IMR-90 (cell line): ENCODE measurements at regions not wholly inside any gene's neighbourhood (a gene's known extent, or its start where the extent isn't known, plus 50 kb on each side); places are given as distances from the start of the nearest gene placed in this dataset.

Experiments
- ATAC-seq: fragments of 200-7000 bp; cut with Tn5 transposase; 2 replicates; pipeline ENCODE4 v1.9.1; 2020; ENCODE audit warnings: low read depth, mild to moderate bottlenecking, moderate library complexity
- BruUV-seq: library from RNA; stranded (reverse); fragments of 400-500 nt; replicated peaks from 2 replicates; lab custom pipeline; 2021; lab: Mats Ljungman, UMichigan
- CTCF ChIA-PET: fragments of 300-600 bp; formaldehyde crosslinking; extraction: SDS; loops from one replicate; lab custom pipeline; 2021; ENCODE audit warnings: antibody characterized with exemption; lab: Yijun Ruan, JAX
- POLR2A ChIA-PET: fragments of 300-600 bp; sonication (Branson Sonifier 250); formaldehyde crosslinking; loops from one replicate; lab custom pipeline; 2022; ENCODE audit warnings: antibody characterized with exemption; ENCODE audit not compliant: unreplicated experiment; lab: Charles Lee
- DNase-seq: peaks from one replicate; pipeline ENCODE4 v3.0.0; 2013
- H2AFZ ChIP-seq: replicated peaks from 2 replicates; pipeline ENCODE3; 2013; ENCODE audit warnings: low read length, mild to moderate bottlenecking; ENCODE audit not compliant: poor library complexity
- H2AK5ac ChIP-seq: 2 replicates; pipeline ENCODE4 v1.6.1; 2013; ENCODE audit warnings: low read depth, low read length, inconsistent platforms
- H2AK9ac ChIP-seq: replicated peaks from 2 replicates; pipeline ENCODE3; 2013; ENCODE audit warnings: mild to moderate bottlenecking, low read depth, low read length, moderate library complexity; ENCODE audit not compliant: poor library complexity
- H2BK120ac ChIP-seq: 2 replicates; pipeline ENCODE4 v1.6.1; 2013; ENCODE audit warnings: low read depth, low read length, inconsistent platforms
- H2BK15ac ChIP-seq: 3 replicates; pipeline ENCODE4 v1.6.1; 2013; ENCODE audit warnings: low read depth, low read length, inconsistent platforms
- H2BK20ac ChIP-seq: 2 replicates; pipeline ENCODE4 v1.6.1; 2013; ENCODE audit warnings: low read depth, mild to moderate bottlenecking, inconsistent platforms, low read length, moderate library complexity
- H2BK5ac ChIP-seq: 2 replicates; pipeline ENCODE4 v1.6.1; 2013; ENCODE audit warnings: mild to moderate bottlenecking, low read depth, low read length, inconsistent platforms; ENCODE audit not compliant: poor library complexity, severe bottlenecking
- H3K14ac ChIP-seq: replicated peaks from 2 replicates; pipeline ENCODE4 v1.6.1; 2013; ENCODE audit warnings: low read depth, low read length, inconsistent platforms
- H3K18ac ChIP-seq: 2 replicates; pipeline ENCODE4 v1.6.1; 2013; ENCODE audit warnings: low read depth, low read length, control low read depth
- H3K23ac ChIP-seq: 2 replicates; pipeline ENCODE4 v1.6.1; 2013; ENCODE audit warnings: low read depth, low read length, inconsistent platforms
- H3K27ac ChIP-seq: 2 replicates; pipeline ENCODE4 v1.5.1; 2013; ENCODE audit warnings: mild to moderate bottlenecking, control low read depth, low read length; ENCODE audit not compliant: insufficient read depth
- H3K27me3 ChIP-seq: 2 replicates; pipeline ENCODE4 v1.6.1; 2013; ENCODE audit warnings: low read length; ENCODE audit not compliant: control insufficient read depth, insufficient read depth
- H3K36me3 ChIP-seq: 2 replicates; pipeline ENCODE4 v1.6.1; 2013; ENCODE audit warnings: low read length, mixed read lengths; ENCODE audit not compliant: control insufficient read depth, insufficient read depth
- H3K4ac ChIP-seq: 2 replicates; pipeline ENCODE4 v1.6.1; 2013; ENCODE audit warnings: low read depth, low read length, inconsistent platforms
- H3K4me1 ChIP-seq: 2 replicates; pipeline ENCODE4 v1.6.1; 2013; ENCODE audit warnings: low read length, mixed read lengths; ENCODE audit not compliant: control insufficient read depth, insufficient read depth
- H3K4me2 ChIP-seq: 2 replicates; pipeline ENCODE4 v1.6.1; 2013; ENCODE audit warnings: low read depth, mild to moderate bottlenecking, control low read depth, low read length, moderate library complexity
- H3K4me3 ChIP-seq: 2 replicates; pipeline ENCODE4 v1.5.1; 2013; ENCODE audit warnings: low read depth, mild to moderate bottlenecking, control low read depth, low read length, moderate library complexity; ENCODE audit not compliant: insufficient read depth
- H3K56ac ChIP-seq: 2 replicates; pipeline ENCODE4 v1.6.1; 2013; ENCODE audit warnings: low read length, inconsistent platforms; ENCODE audit not compliant: insufficient read depth; ENCODE audit errors: extremely low read depth
- H3K79me1 ChIP-seq, 2 experiments: 2 replicates each; pipeline ENCODE4 v1.6.1; 2013; ENCODE audit warnings: low read length in 2 of 2, inconsistent platforms in 1 of 2, low read depth in 1 of 2
- H3K9ac ChIP-seq: 2 replicates; pipeline ENCODE4 v1.6.1; 2013; ENCODE audit warnings: low read depth, low read length, control low read depth
- H3K9me1 ChIP-seq: 2 replicates; pipeline ENCODE4 v1.6.1; 2013; ENCODE audit warnings: low read length, inconsistent platforms; ENCODE audit not compliant: insufficient read depth
- H3K9me3 ChIP-seq: 2 replicates; pipeline ENCODE4 v1.6.1; 2013; ENCODE audit warnings: low read length; ENCODE audit not compliant: control insufficient read depth, insufficient read depth
- H4K20me1 ChIP-seq: 2 replicates; pipeline ENCODE4 v1.6.1; 2013; ENCODE audit warnings: low read length, inconsistent platforms; ENCODE audit not compliant: insufficient read depth
- H4K5ac ChIP-seq: 2 replicates; pipeline ENCODE4 v1.6.1; 2013; ENCODE audit warnings: mild to moderate bottlenecking, low read depth, low read length, control low read depth
- H4K8ac ChIP-seq, 2 experiments: 2 replicates each; pipeline ENCODE4 v1.6.1; 2013; ENCODE audit warnings: low read depth in 2 of 2, low read length in 2 of 2, control low read depth in 1 of 2, inconsistent platforms in 1 of 2
- H4K91ac ChIP-seq: 2 replicates; pipeline ENCODE4 v1.6.1; 2013; ENCODE audit warnings: low read depth, low read length, inconsistent platforms; ENCODE audit not compliant: insufficient read depth
- BHLHE40 ChIP-seq: fragments of 150-350 bp; IDR thresholded peaks from 2 replicates; pipeline ENCODE4 v1.6.1; 2016; ENCODE audit warnings: mild to moderate bottlenecking, low read depth, low read length
- ELK1 ChIP-seq: fragments of 150-350 bp; IDR thresholded peaks from 2 replicates; pipeline ENCODE4 v1.6.1; 2016; ENCODE audit warnings: low read depth, mild to moderate bottlenecking, low read length, moderate library complexity, borderline replicate concordance
- FOS ChIP-seq: fragments of 150-350 bp; IDR thresholded peaks from 2 replicates; pipeline ENCODE4 v1.6.1; 2016; ENCODE audit warnings: low read depth, low read length
- MAFK ChIP-seq: IDR thresholded peaks from 2 replicates; pipeline ENCODE4 v1.6.1; 2012; ENCODE audit warnings: low read depth, low read length, improper control_type of control experiment
- MAZ ChIP-seq: IDR thresholded peaks from 2 replicates; pipeline ENCODE4 v1.6.1; 2012; ENCODE audit warnings: low read depth, mild to moderate bottlenecking, low read length, improper control_type of control experiment, moderate library complexity, borderline replicate concordance
- MXI1 ChIP-seq: IDR thresholded peaks from 2 replicates; pipeline ENCODE4 v1.6.1; 2012; ENCODE audit warnings: low read depth, mild to moderate bottlenecking, low read length, moderate library complexity, borderline replicate concordance
- POLR2A ChIP-seq: IDR thresholded peaks from 2 replicates; pipeline ENCODE4 v1.6.1; 2012; ENCODE audit warnings: mild to moderate bottlenecking, low read depth, low read length
- RAD21 ChIP-seq: IDR thresholded peaks from 2 replicates; pipeline ENCODE4 v1.6.1; 2012; ENCODE audit warnings: low read length, improper control_type of control experiment
- RCOR1 ChIP-seq: IDR thresholded peaks from 2 replicates; pipeline ENCODE4 v1.6.1; 2012; ENCODE audit warnings: mild to moderate bottlenecking, low read length, improper control_type of control experiment; ENCODE audit not compliant: insufficient replicate concordance
- SMC3 ChIP-seq: fragments of 150-350 bp; IDR thresholded peaks from 2 replicates; pipeline ENCODE4 v1.6.1; 2016; ENCODE audit warnings: low read depth, mild to moderate bottlenecking, antibody characterized with exemption, low read length, moderate library complexity
- WGBS, 2 experiments: methylation state at CpG; one replicate each; pipeline versions ENCODE4 v1.1.5 to v1.1.7; 2013; ENCODE audit warnings: missing lambda C conversion rate in 2 of 2; ENCODE audit not compliant: insufficient read length in 1 of 2; ENCODE audit errors: extremely low coverage in 2 of 2; 5-methylcytosine and 5-hydroxymethylcytosine counted together
- dilution Hi-C: fragments of 300-500 bp; cut with HindIII; formaldehyde crosslinking; loops from one replicate; pipeline ENCODE4 v1.14.3; 2018; ENCODE audit warnings: low sequenced_read_pairs; ENCODE audit not compliant: unreplicated experiment
- in situ Hi-C: fragments of 300-500 bp; cut with MboI; formaldehyde crosslinking; loops from 3 replicates; pipeline ENCODE4 v1.14.3; 2019; ENCODE audit warnings: low sequenced_read_pairs, inconsistent platforms, mixed read lengths
- intact Hi-C: fragments of 100-400 bp; cut with micrococcal nuclease; formaldehyde crosslinking; loops from 2 replicates; pipeline ENCODE4 v1.10.0; 2022

GRCh38 chr16:26668026-26668425, 398.7 kb upstream of the C16orf82 start:
- Histone ChIP-seq H3K9me1 (no peaks in the 10 kb centered on the region), H3K36me3 (no peaks in the 10 kb centered on the region), H3K9me3 (peaks cover 14% of the 10 kb centered on the region), H2AFZ (no peak overlapping the region), H3K56ac (no peak overlapping the region), H2BK120ac (no peak overlapping the region), H3K23ac (no peak overlapping the region), H4K5ac (no peak overlapping the region), H3K27ac (no peak overlapping the region), H2AK9ac (no peak overlapping the region), H4K8ac (no peak overlapping the region), H3K4ac (no peak overlapping the region), H2BK20ac (no peak overlapping the region), H3K4me2 (no peak overlapping the region), H3K18ac (no peak overlapping the region), H3K27me3 (no peaks in the 10 kb centered on the region), H3K14ac (no peak overlapping the region), H4K91ac (no peak overlapping the region), H3K79me1 (no peaks in the 10 kb centered on the region), H2AK5ac (no peak overlapping the region), H2BK15ac (no peak overlapping the region), H2BK5ac (no peak overlapping the region), H4K20me1 (no peaks in the 10 kb centered on the region), H3K4me1 (no peaks in the 10 kb centered on the region), H3K9ac (no peak overlapping the region), H3K4me3 (no peak overlapping the region)
- ATAC-seq (no peak), DNase-seq (no peak)
- in situ Hi-C loops (no loop called here), intact Hi-C loops (no loop called here), dilution Hi-C loops (no loop called here)
- ChIA-PET POLR2A (no interaction called here), CTCF (no interaction called here)
- TF ChIP-seq POLR2A: no peak
- TF ChIP-seq RAD21: no peak
- TF ChIP-seq ELK1: no peak
- TF ChIP-seq SMC3: no peak
- no peak for TF ChIP-seq MAZ
- TF ChIP-seq MXI1: no peak
- no peak for TF ChIP-seq MAFK
- no peak for TF ChIP-seq RCOR1
- no peak for TF ChIP-seq BHLHE40
- no peak for TF ChIP-seq FOS
- no CpG with 5 or more reads among the region's 8 CpGs for WGBS, 2 experiments
- no TSS peak for BruUV-seq
